ENCODE measurements at regions not wholly inside any gene's neighbourhood (a gene's known extent, or its start where the extent isn't known, plus 50 kb on each side); places are given as distances from the start of the nearest gene placed in this dataset.
A peak's percentile ranks its signal among the peaks of the same experiment; 100 is the strongest.

GRCh38 chr10:33524966-33525365, 190.5 kb upstream of the NRP1 start:
- H3K27ac ChIP-seq (ENCODE audit: low read depth in 1 of 3, low read length in 2 of 3), result no peak overlapping the region
- no peaks in the 10 kb centered on the region for H3K9me3 ChIP-seq (ENCODE audit: control insufficient read depth in 2 of 2, insufficient read depth in 1 of 2, low read depth in 1 of 2, low read length in 1 of 2)
- no peaks in the 10 kb centered on the region for H3K36me3 ChIP-seq (ENCODE audit: control insufficient read depth in 3 of 3, insufficient read depth in 2 of 3, low read depth in 1 of 3, low read length in 3 of 3)
- 76 to 89% (median 80%) methylated on average over 4 of the region's 4 CpGs for WGBS, 3 donors
- H3K4me1 ChIP-seq (ENCODE audit: control insufficient read depth in 3 of 3, insufficient read depth in 2 of 3, low read depth in 1 of 3, low read length in 2 of 3), result no peaks in the 10 kb centered on the region
- peaks cover 0 to 4% (median 0%) of the 10 kb centered on the region in 3 donors for H3K27me3 ChIP-seq (ENCODE audit: control insufficient read depth in 3 of 3, insufficient read depth in 3 of 3, low read length in 3 of 3)
- H3K4me3 ChIP-seq (ENCODE audit: low read depth in 1 of 3, low read length in 3 of 3), result no peak overlapping the region
- DNase-seq (no peak), FAIRE-seq (no peak)

GRCh38 chr10:33524041-33524440, 189.6 kb upstream of the NRP1 start:
- 88 to 91% (median 90%) methylated on average over 5 of the region's 5 CpGs for WGBS, 3 donors
- FAIRE-seq, result no peak

GRCh38 chr10:33523236-33523792, 188.8 kb upstream of the NRP1 start:
- Histone ChIP-seq H3K27me3 (ENCODE audit: control insufficient read depth in 3 of 3, insufficient read depth in 3 of 3, low read length in 3 of 3) (peaks cover 0 to 4% (median 0%) of the 10 kb centered on the region in 3 donors), H3K4me3 (ENCODE audit: low read depth in 1 of 3, low read length in 3 of 3) (no peak overlapping the region), H3K27ac (ENCODE audit: low read depth in 1 of 3, low read length in 2 of 3) (no peak overlapping the region), H3K9me3 (ENCODE audit: control insufficient read depth in 2 of 2, insufficient read depth in 1 of 2, low read depth in 1 of 2, low read length in 1 of 2) (no peaks in the 10 kb centered on the region), H3K36me3 (ENCODE audit: control insufficient read depth in 3 of 3, insufficient read depth in 2 of 3, low read depth in 1 of 3, low read length in 3 of 3) (no peaks in the 10 kb centered on the region), H3K4me1 (ENCODE audit: control insufficient read depth in 3 of 3, insufficient read depth in 2 of 3, low read depth in 1 of 3, low read length in 2 of 3) (no peaks in the 10 kb centered on the region)
- 78 to 88% (median 87%) methylated on average over 6 of the region's 6 CpGs for WGBS, 3 donors
- no peak for FAIRE-seq
- DNase-seq, result no peak

More at GRCh38 chr10:33524041-33524440, 189.6 kb upstream of the NRP1 start:
- Histone ChIP-seq H3K4me3 (ENCODE audit: low read depth in 1 of 3, low read length in 3 of 3) (no peak overlapping the region), H3K4me1 (ENCODE audit: control insufficient read depth in 3 of 3, insufficient read depth in 2 of 3, low read depth in 1 of 3, low read length in 2 of 3) (no peaks in the 10 kb centered on the region), H3K27me3 (ENCODE audit: control insufficient read depth in 3 of 3, insufficient read depth in 3 of 3, low read length in 3 of 3) (peaks cover 0 to 4% (median 0%) of the 10 kb centered on the region in 3 donors), H3K27ac (ENCODE audit: low read depth in 1 of 3, low read length in 2 of 3) (no peak overlapping the region), H3K9me3 (ENCODE audit: control insufficient read depth in 2 of 2, insufficient read depth in 1 of 2, low read depth in 1 of 2, low read length in 1 of 2) (no peaks in the 10 kb centered on the region), H3K36me3 (ENCODE audit: control insufficient read depth in 3 of 3, insufficient read depth in 2 of 3, low read depth in 1 of 3, low read length in 3 of 3) (no peaks in the 10 kb centered on the region)
- no peak for DNase-seq

GRCh38 chr10:33521904-33522303, 187.4 kb upstream of the NRP1 start:
- 87 to 90% (median 89%) methylated on average over 3 of the region's 3 CpGs for WGBS, 3 donors

GRCh38 chr10:33521062-33521461, 186.6 kb upstream of the NRP1 start:
- no peaks in the 10 kb centered on the region for H3K4me1 ChIP-seq (ENCODE audit: control insufficient read depth in 3 of 3, insufficient read depth in 2 of 3, low read depth in 1 of 3, low read length in 2 of 3)
- H3K36me3 ChIP-seq (ENCODE audit: control insufficient read depth in 3 of 3, insufficient read depth in 2 of 3, low read depth in 1 of 3, low read length in 3 of 3), result no peaks in the 10 kb centered on the region
- H3K9me3 ChIP-seq (ENCODE audit: control insufficient read depth in 2 of 2, insufficient read depth in 1 of 2, low read depth in 1 of 2, low read length in 1 of 2), result no peaks in the 10 kb centered on the region
- DNase-seq, result peak in 1 of 2 donors; percentile 5
- WGBS, 3 donors, result 9 to 27% (median 9%) methylated on average over 4 of the region's 4 CpGs
- H3K4me3 ChIP-seq (ENCODE audit: low read depth in 1 of 3, low read length in 3 of 3), result no peak overlapping the region
- H3K27ac ChIP-seq (ENCODE audit: low read depth in 1 of 3, low read length in 2 of 3), result no peak overlapping the region
- no peak for FAIRE-seq
- peaks cover 0 to 4% (median 0%) of the 10 kb centered on the region in 3 donors for H3K27me3 ChIP-seq (ENCODE audit: control insufficient read depth in 3 of 3, insufficient read depth in 3 of 3, low read length in 3 of 3)

More at GRCh38 chr10:33521904-33522303, 187.4 kb upstream of the NRP1 start:
- Histone ChIP-seq H3K36me3 (ENCODE audit: control insufficient read depth in 3 of 3, insufficient read depth in 2 of 3, low read depth in 1 of 3, low read length in 3 of 3) (no peaks in the 10 kb centered on the region), H3K9me3 (ENCODE audit: control insufficient read depth in 2 of 2, insufficient read depth in 1 of 2, low read depth in 1 of 2, low read length in 1 of 2) (no peaks in the 10 kb centered on the region), H3K27ac (ENCODE audit: low read depth in 1 of 3, low read length in 2 of 3) (no peak overlapping the region), H3K27me3 (ENCODE audit: control insufficient read depth in 3 of 3, insufficient read depth in 3 of 3, low read length in 3 of 3) (peaks cover 0 to 4% (median 0%) of the 10 kb centered on the region in 3 donors), H3K4me1 (ENCODE audit: control insufficient read depth in 3 of 3, insufficient read depth in 2 of 3, low read depth in 1 of 3, low read length in 2 of 3) (no peaks in the 10 kb centered on the region), H3K4me3 (ENCODE audit: low read depth in 1 of 3, low read length in 3 of 3) (no peak overlapping the region)
- DNase-seq (no peak), FAIRE-seq (no peak)

GRCh38 chr10:33520223-33520622, 185.8 kb upstream of the NRP1 start:
- Histone ChIP-seq H3K4me3 (ENCODE audit: low read depth in 1 of 3, low read length in 3 of 3) (no peak overlapping the region), H3K4me1 (ENCODE audit: control insufficient read depth in 3 of 3, insufficient read depth in 2 of 3, low read depth in 1 of 3, low read length in 2 of 3) (no peaks in the 10 kb centered on the region), H3K27me3 (ENCODE audit: control insufficient read depth in 3 of 3, insufficient read depth in 3 of 3, low read length in 3 of 3) (peaks cover 0 to 4% (median 0%) of the 10 kb centered on the region in 3 donors), H3K36me3 (ENCODE audit: control insufficient read depth in 3 of 3, insufficient read depth in 2 of 3, low read depth in 1 of 3, low read length in 3 of 3) (no peaks in the 10 kb centered on the region), H3K27ac (ENCODE audit: low read depth in 1 of 3, low read length in 2 of 3) (no peak overlapping the region), H3K9me3 (ENCODE audit: control insufficient read depth in 2 of 2, insufficient read depth in 1 of 2, low read depth in 1 of 2, low read length in 1 of 2) (no peaks in the 10 kb centered on the region)
- 78 to 87% (median 79%) methylated on average over 2 of the region's 2 CpGs for WGBS, 3 donors
- FAIRE-seq, result no peak
- no peak for DNase-seq

- 76 to 79% (median 78%) methylated on average over 14 of the region's 14 CpGs for WGBS, 3 donors
- Histone ChIP-seq H3K27me3 (ENCODE audit: control insufficient read depth in 3 of 3, insufficient read depth in 3 of 3, low read length in 3 of 3) (peaks cover 0 to 4% (median 0%) of the 10 kb centered on the region in 3 donors), H3K4me3 (ENCODE audit: low read depth in 1 of 3, low read length in 3 of 3) (no peak overlapping the region), H3K9me3 (ENCODE audit: control insufficient read depth in 2 of 2, insufficient read depth in 1 of 2, low read depth in 1 of 2, low read length in 1 of 2) (no peaks in the 10 kb centered on the region), H3K36me3 (ENCODE audit: control insufficient read depth in 3 of 3, insufficient read depth in 2 of 3, low read depth in 1 of 3, low read length in 3 of 3) (no peaks in the 10 kb centered on the region), H3K4me1 (ENCODE audit: control insufficient read depth in 3 of 3, insufficient read depth in 2 of 3, low read depth in 1 of 3, low read length in 2 of 3) (no peaks in the 10 kb centered on the region), H3K27ac (ENCODE audit: low read depth in 1 of 3, low read length in 2 of 3) (no peak overlapping the region)
- no peak for FAIRE-seq
- DNase-seq, result no peak
Observed at GRCh38 chr10:33519130-33519860, 184.8 kb upstream of the NRP1 start.

- Histone ChIP-seq H3K27me3 (ENCODE audit: control insufficient read depth in 3 of 3, insufficient read depth in 3 of 3, low read length in 3 of 3) (no peaks in the 10 kb centered on the region), H3K36me3 (ENCODE audit: control insufficient read depth in 3 of 3, insufficient read depth in 2 of 3, low read depth in 1 of 3, low read length in 3 of 3) (no peaks in the 10 kb centered on the region), H3K9me3 (ENCODE audit: control insufficient read depth in 2 of 2, insufficient read depth in 1 of 2, low read depth in 1 of 2, low read length in 1 of 2) (no peaks in the 10 kb centered on the region), H3K4me3 (ENCODE audit: low read depth in 1 of 3, low read length in 3 of 3) (no peak overlapping the region), H3K4me1 (ENCODE audit: control insufficient read depth in 3 of 3, insufficient read depth in 2 of 3, low read depth in 1 of 3, low read length in 2 of 3) (no peaks in the 10 kb centered on the region), H3K27ac (ENCODE audit: low read depth in 1 of 3, low read length in 2 of 3) (no peak overlapping the region)
- WGBS, 3 donors, result 71 to 82% (median 72%) methylated on average over 3 of the region's 3 CpGs
- FAIRE-seq, result no peak
- no peak for DNase-seq
Observed at GRCh38 chr10:33510206-33510605, 175.7 kb upstream of the NRP1 start.

Measured in small intestine (tissue), 7 donors.